ENCODE measurements at regions not wholly inside any gene's neighbourhood (a gene's known extent, or its start where the extent isn't known, plus 50 kb on each side); places are given as distances from the start of the nearest gene placed in this dataset.

DNA sequence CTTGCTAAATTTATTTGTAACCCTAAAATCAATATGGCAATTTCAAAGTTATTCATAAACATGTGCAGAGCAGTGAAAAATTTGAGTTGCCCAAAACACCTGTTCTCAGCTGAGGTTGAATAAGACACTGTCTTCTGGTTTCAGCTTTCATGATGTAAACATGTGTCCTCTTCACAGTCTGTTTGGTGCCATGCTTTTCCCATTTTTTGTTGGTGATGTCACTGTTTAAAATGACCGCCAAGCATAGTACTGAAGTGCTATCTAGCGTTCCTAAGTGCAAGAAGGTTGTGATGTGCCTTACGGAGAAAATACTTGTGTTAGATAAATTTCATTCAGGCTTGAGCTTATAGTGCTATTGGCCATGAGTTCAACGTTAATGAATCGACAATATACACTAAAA lies 580.8 kb downstream of the ACTL7B start:
- H3K4me1 Mint-ChIP-seq = peaks cover 3% of the 10 kb centered on the region
- H3K27ac Mint-ChIP-seq = no peak overlapping the region
- ATAC-seq (ENCODE audit: low read depth) (no peak), DNase-seq (no peak)
- Histone ChIP-seq H3K4me1 (ENCODE audit: control insufficient read depth in 2 of 2, insufficient read depth in 2 of 2, low read length in 2 of 2) (peaks cover 3 to 4% of the 10 kb centered on the region in 2 donors), H3K4me3 (ENCODE audit: control extremely low read depth in 1 of 5, extremely low read depth in 1 of 5, insufficient read depth in 1 of 5, low read depth in 2 of 5, low read length in 4 of 5) (no peak overlapping the region), H3K9ac (ENCODE audit: low read length) (no peak overlapping the region), H3K79me2 (ENCODE audit: control insufficient read depth, insufficient read depth, low read length) (no peaks in the 10 kb centered on the region), H3K9me3 (ENCODE audit: control extremely low read depth in 1 of 3, control insufficient read depth in 2 of 3, insufficient read depth in 1 of 3, low read length in 2 of 3) (no peaks in the 10 kb centered on the region), H3K27me3 (replicated peaks in 1 of 4; ENCODE audit: control extremely low read depth in 1 of 4, control insufficient read depth in 3 of 4, insufficient read depth in 4 of 4, low read length in 3 of 4) (no peaks in the 10 kb centered on the region), H4K20me1 (ENCODE audit: control insufficient read depth, insufficient read depth, low read length, poor library complexity, severe bottlenecking) (no peaks in the 10 kb centered on the region), H3K27ac (ENCODE audit: low read length in 2 of 2) (no peak overlapping the region), H3K4me2 (replicated peaks; ENCODE audit: low read depth, low read length, poor library complexity, severe bottlenecking) (no peak overlapping the region), H3K36me3 (replicated peaks in 1 of 2; ENCODE audit: control extremely low read depth in 1 of 2, control insufficient read depth in 1 of 2, extremely low read depth in 1 of 2, insufficient read depth in 2 of 2, low read length in 1 of 2) (no peaks in the 10 kb centered on the region), H2AFZ (ENCODE audit: insufficient read depth, low read depth, low read length, poor library complexity, severe bottlenecking) (no peak overlapping the region)
- WGBS (ENCODE audit: insufficient coverage) = 100% methylated on average over 3 of the region's 5 CpGs
- TF ChIP-seq, protein P1, sequence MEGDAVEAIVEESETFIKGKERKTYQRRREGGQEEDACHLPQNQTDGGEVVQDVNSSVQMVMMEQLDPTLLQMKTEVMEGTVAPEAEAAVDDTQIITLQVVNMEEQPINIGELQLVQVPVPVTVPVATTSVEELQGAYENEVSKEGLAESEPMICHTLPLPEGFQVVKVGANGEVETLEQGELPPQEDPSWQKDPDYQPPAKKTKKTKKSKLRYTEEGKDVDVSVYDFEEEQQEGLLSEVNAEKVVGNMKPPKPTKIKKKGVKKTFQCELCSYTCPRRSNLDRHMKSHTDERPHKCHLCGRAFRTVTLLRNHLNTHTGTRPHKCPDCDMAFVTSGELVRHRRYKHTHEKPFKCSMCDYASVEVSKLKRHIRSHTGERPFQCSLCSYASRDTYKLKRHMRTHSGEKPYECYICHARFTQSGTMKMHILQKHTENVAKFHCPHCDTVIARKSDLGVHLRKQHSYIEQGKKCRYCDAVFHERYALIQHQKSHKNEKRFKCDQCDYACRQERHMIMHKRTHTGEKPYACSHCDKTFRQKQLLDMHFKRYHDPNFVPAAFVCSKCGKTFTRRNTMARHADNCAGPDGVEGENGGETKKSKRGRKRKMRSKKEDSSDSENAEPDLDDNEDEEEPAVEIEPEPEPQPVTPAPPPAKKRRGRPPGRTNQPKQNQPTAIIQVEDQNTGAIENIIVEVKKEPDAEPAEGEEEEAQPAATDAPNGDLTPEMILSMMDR (IDR thresholded peaks at IDR 0.05) = no peak
- H3K4me3 Mint-ChIP-seq = no peak overlapping the region
- intact Hi-C loops (cut with micrococcal nuclease) = loop anchor here (5.0 kb wide), 1 partner anchor 808 kb away; no protein-coding TSS in a partner anchor
- H3K27me3 Mint-ChIP-seq = peaks cover 10% of the 10 kb centered on the region
- ChIA-PET POLR2A (no interaction called here), CTCF (no interaction called here)
- H3K9me3 Mint-ChIP-seq (ENCODE audit: insufficient read depth) = no peaks in the 10 kb centered on the region

DNA sequence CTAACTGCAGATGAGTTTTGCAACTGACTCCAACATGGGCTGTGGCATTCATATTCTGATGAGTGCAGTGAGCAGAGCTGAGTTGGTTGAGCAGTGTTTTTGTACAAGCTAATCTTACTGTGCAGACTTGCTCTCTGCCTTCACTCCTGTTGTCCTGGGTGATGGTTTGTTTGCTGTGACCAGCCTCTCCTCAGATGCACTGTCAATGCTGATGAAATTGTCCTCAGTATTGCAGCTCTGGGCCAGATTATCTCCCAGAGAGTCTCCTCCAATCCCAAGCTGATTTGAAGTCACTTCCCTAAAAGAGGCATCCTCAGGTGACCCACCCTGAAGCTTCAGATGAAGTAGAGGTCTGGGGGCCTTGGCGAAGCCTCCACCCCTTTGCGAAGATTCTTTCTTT lies 581.8 kb downstream of the ACTL7B start:
- Mint-ChIP-seq H3K9me3 (ENCODE audit: insufficient read depth) (no peaks in the 10 kb centered on the region), H3K4me3 (no peak overlapping the region), H3K4me1 (peaks cover 3% of the 10 kb centered on the region), H3K27ac (no peak overlapping the region), H3K27me3 (peaks cover 4% of the 10 kb centered on the region)
- intact Hi-C loops (cut with micrococcal nuclease) = loop anchor here (5.0 kb wide), 1 partner anchor 807 kb away; no protein-coding TSS in a partner anchor
- ChIA-PET POLR2A (no interaction called here), CTCF (interaction anchor here (1.4 kb wide), 1 partner anchor 10 kb away, joined by 3 read pairs; no protein-coding TSS in a partner anchor)
- Histone ChIP-seq H4K20me1 (ENCODE audit: control insufficient read depth, insufficient read depth, low read length, poor library complexity, severe bottlenecking) (no peaks in the 10 kb centered on the region), H3K9ac (ENCODE audit: low read length) (no peak overlapping the region), H3K27ac (ENCODE audit: low read length in 2 of 2) (no peak overlapping the region), H3K27me3 (replicated peaks in 1 of 4; ENCODE audit: control extremely low read depth in 1 of 4, control insufficient read depth in 3 of 4, insufficient read depth in 4 of 4, low read length in 3 of 4) (no peaks in the 10 kb centered on the region), H3K9me3 (ENCODE audit: control extremely low read depth in 1 of 3, control insufficient read depth in 2 of 3, insufficient read depth in 1 of 3, low read length in 2 of 3) (no peaks in the 10 kb centered on the region), H2AFZ (ENCODE audit: insufficient read depth, low read depth, low read length, poor library complexity, severe bottlenecking) (no peak overlapping the region), H3K4me3 (ENCODE audit: control extremely low read depth in 1 of 5, extremely low read depth in 1 of 5, insufficient read depth in 1 of 5, low read depth in 2 of 5, low read length in 4 of 5) (no peak overlapping the region), H3K79me2 (ENCODE audit: control insufficient read depth, insufficient read depth, low read length) (no peaks in the 10 kb centered on the region), H3K4me1 (ENCODE audit: control insufficient read depth in 2 of 2, insufficient read depth in 2 of 2, low read length in 2 of 2) (peaks cover 3 to 4% of the 10 kb centered on the region in 2 donors), H3K4me2 (replicated peaks; ENCODE audit: low read depth, low read length, poor library complexity, severe bottlenecking) (no peak overlapping the region), H3K36me3 (replicated peaks in 1 of 2; ENCODE audit: control extremely low read depth in 1 of 2, control insufficient read depth in 1 of 2, extremely low read depth in 1 of 2, insufficient read depth in 2 of 2, low read length in 1 of 2) (no peaks in the 10 kb centered on the region)
- ATAC-seq (ENCODE audit: low read depth) = no peak
- DNase-seq = no peak
- 100% methylated on average over 1 of the region's 2 CpGs for WGBS (ENCODE audit: insufficient coverage)
- TF ChIP-seq, protein P1 (IDR thresholded peaks at IDR 0.05) = no peak
- TF ChIP-seq EZH2 (IDR thresholded peaks at IDR 0.05; ENCODE audit: borderline replicate concordance, insufficient read depth, low read depth, low read length, poor library complexity, severe bottlenecking) = no peak

All from B cell (primary cell).